AG04449 (cell line): ENCODE measurements at regions not wholly inside any gene's neighbourhood (a gene's known extent, or its start where the extent isn't known, plus 50 kb on each side); places are given as distances from the start of the nearest gene placed in this dataset.

Source experiments
- CTCF ChIA-PET: fragments of 350-600 bp; formaldehyde crosslinking; extraction: SDS; loops from one replicate; lab custom pipeline; 2021; ENCODE audit warnings: antibody characterized with exemption; lab: Yijun Ruan, JAX
- POLR2A ChIA-PET: fragments of 400-600, 350-600 bp; formaldehyde crosslinking; extraction: SDS; loops from one replicate; lab custom pipeline; 2020; ENCODE audit warnings: antibody characterized with exemption, inconsistent platforms; lab: Yijun Ruan, JAX
- DNase-seq: peaks from one replicate; pipeline ENCODE4 v3.0.0-alpha.2; 2010; ENCODE audit warnings: low read depth, low spot score
- H3K4me3 ChIP-seq: 2 replicates; pipeline ENCODE4 v1.5.1; 2011; ENCODE audit warnings: low read depth, mild to moderate bottlenecking, control low read depth, low read length
- CTCF ChIP-seq: IDR thresholded peaks from one replicate; pipeline ENCODE4 v1.5.1; 2011; ENCODE audit warnings: mild to moderate bottlenecking, moderate library complexity, low read length, control low read depth, inconsistent platforms; ENCODE audit not compliant: insufficient read depth; ENCODE audit errors: missing control alignments

GRCh38 chr1:185398022-185398421, 81.0 kb upstream of the IVNS1ABP start:
- no peak overlapping the region for H3K4me3 ChIP-seq
- DNase-seq = no peak
- no peak for TF ChIP-seq CTCF
- ChIA-PET CTCF (interaction anchor here (1.0 kb wide), 1 partner anchor 17 kb away, joined by 3 read pairs; no protein-coding TSS in a partner anchor), POLR2A (no interaction called here)

GRCh38 chr1:185397183-185397582, 80.1 kb upstream of the IVNS1ABP start:
- CTCF ChIA-PET = no interaction called here
- no peak for TF ChIP-seq CTCF
- POLR2A ChIA-PET = no interaction called here
- no peak overlapping the region for H3K4me3 ChIP-seq
- DNase-seq = no peak

- POLR2A ChIA-PET = no interaction called here
- H3K4me3 ChIP-seq = no peak overlapping the region
- no peak for TF ChIP-seq CTCF
- DNase-seq = no peak
- CTCF ChIA-PET = no interaction called here
These were observed 79.1 kb upstream of the IVNS1ABP start for GRCh38 chr1:185396126-185396525.

- no peak overlapping the region for H3K4me3 ChIP-seq
- CTCF ChIA-PET = no interaction called here
- POLR2A ChIA-PET = no interaction called here
- no peak for DNase-seq
- no peak for TF ChIP-seq CTCF
These were observed 76.8 kb upstream of the IVNS1ABP start for GRCh38 chr1:185393815-185394214.

- POLR2A ChIA-PET = no interaction called here
- no peak overlapping the region for H3K4me3 ChIP-seq
- CTCF ChIA-PET = no interaction called here
- no peak for DNase-seq
- TF ChIP-seq CTCF = no peak
These were observed 76.2 kb upstream of the IVNS1ABP start for GRCh38 chr1:185393205-185393604.

- no peak for TF ChIP-seq CTCF
- CTCF ChIA-PET = no interaction called here
- POLR2A ChIA-PET = no interaction called here
- no peak for DNase-seq
- H3K4me3 ChIP-seq = no peak overlapping the region
These were observed 71.8 kb upstream of the IVNS1ABP start for GRCh38 chr1:185388815-185389214.
